Smooth muscle cell (in vitro differentiated cells): ENCODE measurements at regions not wholly inside any gene's neighbourhood (a gene's known extent, or its start where the extent isn't known, plus 50 kb on each side); places are given as distances from the start of the nearest gene placed in this dataset.

Experiments used
- DNase-seq: peaks from one replicate; lab custom pipeline; 2025; ENCODE audit not compliant: unreplicated experiment; lab: John Stamatoyannopoulos, UW
- H2AFZ ChIP-seq: fragments of 200-600 bp; sonication (generic); 2 replicates; pipeline ENCODE4 v1.6.0; 2016; ENCODE audit warnings: antibody characterized with exemption, low read depth, mild to moderate bottlenecking
- H3F3A ChIP-seq: fragments of 200-600 bp; sonication (generic); 2 replicates; pipeline ENCODE4 v1.6.0; 2017; ENCODE audit warnings: antibody characterized with exemption, low read depth
- H3K27ac ChIP-seq: fragments of 200-600 bp; sonication (generic); 2 replicates; pipeline ENCODE4 v1.5.1; 2016; ENCODE audit warnings: low read depth, mild to moderate bottlenecking
- H3K27me3 ChIP-seq: fragments of 200-600 bp; sonication (generic); 2 replicates; pipeline ENCODE4 v1.6.1; 2016; ENCODE audit warnings: low read depth, mild to moderate bottlenecking
- H3K36me3 ChIP-seq: fragments of 200-600 bp; sonication (generic); 2 replicates; pipeline ENCODE4 v1.5.1; 2016; ENCODE audit warnings: low read depth
- H3K4me1 ChIP-seq: fragments of 200-600 bp; sonication (generic); 2 replicates; pipeline ENCODE4 v1.5.1; 2016; ENCODE audit warnings: low read depth
- H3K4me2 ChIP-seq: fragments of 200-600 bp; sonication (generic); 2 replicates; pipeline ENCODE4 v1.6.0; 2016; ENCODE audit warnings: mild to moderate bottlenecking
- H3K4me3 ChIP-seq: fragments of 200-600 bp; sonication (generic); 2 replicates; pipeline ENCODE4 v1.5.1; 2016; ENCODE audit warnings: mild to moderate bottlenecking
- H3K79me2 ChIP-seq: fragments of 200-600 bp; sonication (generic); 2 replicates; pipeline ENCODE4 v1.6.0; 2016; ENCODE audit warnings: low read depth, mild to moderate bottlenecking
- H3K9ac ChIP-seq: fragments of 200-600 bp; sonication (generic); 2 replicates; pipeline ENCODE4 v1.6.0; 2016; ENCODE audit warnings: low read depth
- H3K9me3 ChIP-seq: fragments of 200-600 bp; sonication (generic); replicated peaks from 2 replicates; pipeline ENCODE4 v1.5.1; 2016; ENCODE audit warnings: low read depth
- H4K20me1 ChIP-seq: fragments of 200-600 bp; sonication (generic); 2 replicates; pipeline ENCODE4 v1.6.0; 2016; ENCODE audit warnings: low read depth
- WGBS: methylation state at CpG from one replicate; pipeline ENCODE4 v1.1.7; 2016; ENCODE audit warnings: low lambda C conversion rate; 5-methylcytosine and 5-hydroxymethylcytosine counted together
- TF ChIP-seq, protein P1 (sequence below): fragments of 200-600 bp; sonication (generic); IDR thresholded peaks from 2 replicates; pipeline ENCODE4 v1.5.1; 2017; ENCODE audit warnings: borderline replicate concordance, mild to moderate bottlenecking, antibody characterized with exemption; ENCODE audit not compliant: insufficient read depth, poor library complexity, severe bottlenecking

DNA sequence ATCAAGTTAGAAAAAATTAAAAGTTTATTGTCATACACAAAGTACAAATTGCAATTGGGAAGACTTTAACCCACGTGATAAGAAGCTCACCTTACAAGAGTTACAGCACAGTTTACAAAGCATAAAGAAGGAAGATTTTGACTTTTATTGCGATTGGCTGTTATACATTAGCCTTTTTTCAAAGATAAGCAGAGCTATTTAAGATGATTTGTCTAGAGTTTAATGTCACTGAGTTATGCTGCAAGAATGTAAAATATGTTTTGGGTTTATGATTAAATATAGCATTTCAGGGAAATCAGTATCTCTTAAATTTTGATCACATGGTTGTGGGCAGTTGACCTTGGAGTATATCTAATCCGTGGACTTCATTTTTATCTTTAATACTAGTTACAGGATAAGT, 664.2 kb upstream of the PTCHD4 start:
- no peaks in the 10 kb centered on the region for H3K4me1 ChIP-seq
- H3K9me3 ChIP-seq: no peaks in the 10 kb centered on the region
- no peak overlapping the region for H3K9ac ChIP-seq
- no peak overlapping the region for H3K4me3 ChIP-seq
- H3K36me3 ChIP-seq: no peaks in the 10 kb centered on the region
- H3K27ac ChIP-seq: no peak overlapping the region
- 76% methylated on average over 3 of the region's 3 CpGs for WGBS
- TF ChIP-seq, protein P1, sequence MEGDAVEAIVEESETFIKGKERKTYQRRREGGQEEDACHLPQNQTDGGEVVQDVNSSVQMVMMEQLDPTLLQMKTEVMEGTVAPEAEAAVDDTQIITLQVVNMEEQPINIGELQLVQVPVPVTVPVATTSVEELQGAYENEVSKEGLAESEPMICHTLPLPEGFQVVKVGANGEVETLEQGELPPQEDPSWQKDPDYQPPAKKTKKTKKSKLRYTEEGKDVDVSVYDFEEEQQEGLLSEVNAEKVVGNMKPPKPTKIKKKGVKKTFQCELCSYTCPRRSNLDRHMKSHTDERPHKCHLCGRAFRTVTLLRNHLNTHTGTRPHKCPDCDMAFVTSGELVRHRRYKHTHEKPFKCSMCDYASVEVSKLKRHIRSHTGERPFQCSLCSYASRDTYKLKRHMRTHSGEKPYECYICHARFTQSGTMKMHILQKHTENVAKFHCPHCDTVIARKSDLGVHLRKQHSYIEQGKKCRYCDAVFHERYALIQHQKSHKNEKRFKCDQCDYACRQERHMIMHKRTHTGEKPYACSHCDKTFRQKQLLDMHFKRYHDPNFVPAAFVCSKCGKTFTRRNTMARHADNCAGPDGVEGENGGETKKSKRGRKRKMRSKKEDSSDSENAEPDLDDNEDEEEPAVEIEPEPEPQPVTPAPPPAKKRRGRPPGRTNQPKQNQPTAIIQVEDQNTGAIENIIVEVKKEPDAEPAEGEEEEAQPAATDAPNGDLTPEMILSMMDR: no peak
- no peaks in the 10 kb centered on the region for H3F3A ChIP-seq
- H3K27me3 ChIP-seq: no peaks in the 10 kb centered on the region
- no peak overlapping the region for H2AFZ ChIP-seq
- peak overlapping the region; percentile 40 for H3K4me2 ChIP-seq
- no peaks in the 10 kb centered on the region for H4K20me1 ChIP-seq
- no peak for DNase-seq
- no peaks in the 10 kb centered on the region for H3K79me2 ChIP-seq

DNA sequence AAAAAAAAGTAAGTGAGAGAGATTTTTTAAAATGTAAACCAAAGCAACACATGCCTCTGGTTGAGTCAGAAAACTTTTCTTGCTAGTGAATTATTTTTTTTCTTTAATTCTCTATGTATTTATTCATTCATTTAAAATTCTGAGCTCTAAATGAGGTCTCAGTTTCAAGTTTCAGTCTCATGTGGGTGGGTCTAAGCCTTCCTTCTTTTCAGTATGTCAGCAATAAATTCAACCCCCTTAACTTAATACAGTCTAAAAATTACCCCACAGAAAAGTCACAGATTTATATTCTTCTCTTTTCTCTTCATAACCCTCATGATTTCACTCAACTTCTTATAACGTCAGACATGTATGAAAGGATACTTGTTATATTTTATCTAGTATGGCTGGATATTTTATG, 663.3 kb upstream of the PTCHD4 start:
- Histone ChIP-seq H4K20me1 (no peaks in the 10 kb centered on the region), H3K4me1 (no peaks in the 10 kb centered on the region), H3K4me3 (no peak overlapping the region), H3K9me3 (no peaks in the 10 kb centered on the region), H3K4me2 (no peak overlapping the region), H3K79me2 (no peaks in the 10 kb centered on the region), H3K36me3 (no peaks in the 10 kb centered on the region), H2AFZ (no peak overlapping the region), H3K9ac (no peak overlapping the region), H3K27me3 (no peaks in the 10 kb centered on the region), H3K27ac (no peak overlapping the region), H3F3A (no peaks in the 10 kb centered on the region)
- TF ChIP-seq, protein P1: no peak
- no peak for DNase-seq
- WGBS: 88% methylated on average over 1 of the region's 1 CpG

- H3K27ac ChIP-seq: no peak overlapping the region
- no peak for DNase-seq
- no peak overlapping the region for H3K4me3 ChIP-seq
- no peaks in the 10 kb centered on the region for H3K27me3 ChIP-seq
- H3K9ac ChIP-seq: no peak overlapping the region
- no peaks in the 10 kb centered on the region for H3K36me3 ChIP-seq
- no peaks in the 10 kb centered on the region for H3K9me3 ChIP-seq
- H3K79me2 ChIP-seq: no peaks in the 10 kb centered on the region
- no peak overlapping the region for H3K4me2 ChIP-seq
- TF ChIP-seq, protein P1: no peak
- 81% methylated on average over 3 of the region's 3 CpGs for WGBS
- no peaks in the 10 kb centered on the region for H4K20me1 ChIP-seq
- no peaks in the 10 kb centered on the region for H3K4me1 ChIP-seq
- H3F3A ChIP-seq: no peaks in the 10 kb centered on the region
- H2AFZ ChIP-seq: no peak overlapping the region
Observed at GRCh38 chr6:48766349-48766748, 655.4 kb upstream of the PTCHD4 start.

GRCh38 chr6:48765352-48765961, 654.5 kb upstream of the PTCHD4 start:
- 7% methylated on average over 7 of the region's 7 CpGs for WGBS
- no peak overlapping the region for H3K4me3 ChIP-seq
- no peaks in the 10 kb centered on the region for H3K9me3 ChIP-seq
- H3F3A ChIP-seq: no peaks in the 10 kb centered on the region
- H4K20me1 ChIP-seq: no peaks in the 10 kb centered on the region
- no peaks in the 10 kb centered on the region for H3K4me1 ChIP-seq
- no peak overlapping the region for H3K9ac ChIP-seq
- TF ChIP-seq, protein P1: peak; percentile 67
- no peak for DNase-seq
- no peak overlapping the region for H3K27ac ChIP-seq
- peak overlapping the region; percentile 30 for H3K4me2 ChIP-seq
- H3K79me2 ChIP-seq: no peaks in the 10 kb centered on the region
- H2AFZ ChIP-seq: no peak overlapping the region
- H3K27me3 ChIP-seq: no peaks in the 10 kb centered on the region
- H3K36me3 ChIP-seq: no peaks in the 10 kb centered on the region
